Neural crest cell (in vitro differentiated cells): ENCODE measurements at regions not wholly inside any gene's neighbourhood (a gene's known extent, or its start where the extent isn't known, plus 50 kb on each side); places are given as distances from the start of the nearest gene placed in this dataset.

Experiments used
- DNase-seq: peaks from one replicate; pipeline ENCODE4 v3.0.0; 2021; ENCODE audit warnings: low read depth, mixed read lengths, low spot score
- H3K27ac Mint-ChIP-seq: one replicate; pipeline ENCODE4 v1.8.0; 2021; ENCODE audit warnings: mild to moderate bottlenecking, mixed read lengths; ENCODE audit not compliant: unreplicated experiment
- H3K27me3 Mint-ChIP-seq: 2 replicates; pipeline ENCODE4 v1.8.0; 2021; ENCODE audit warnings: low read depth, mild to moderate bottlenecking, mixed read lengths
- H3K36me3 Mint-ChIP-seq: 2 replicates; pipeline ENCODE4 v1.8.0; 2021; ENCODE audit warnings: low read depth, mild to moderate bottlenecking, mixed read lengths
- H3K4me1 Mint-ChIP-seq: 2 replicates; pipeline ENCODE4 v1.8.0; 2021; ENCODE audit warnings: mixed read lengths
- H3K4me3 Mint-ChIP-seq: one replicate; pipeline ENCODE4 v1.8.0; 2021; ENCODE audit warnings: mild to moderate bottlenecking, mixed read lengths
- H3K9me3 Mint-ChIP-seq: 2 replicates; pipeline ENCODE4 v1.8.0; 2021; ENCODE audit warnings: mixed read lengths
- TF ChIP-seq, protein P1 (sequence below): fragments of 200-600 bp; sonication (generic); conservative IDR thresholded peaks from 2 replicates; pipeline ENCODE4 v1.5.0; 2021; ENCODE audit warnings: antibody characterized with exemption, mild to moderate bottlenecking

DNA sequence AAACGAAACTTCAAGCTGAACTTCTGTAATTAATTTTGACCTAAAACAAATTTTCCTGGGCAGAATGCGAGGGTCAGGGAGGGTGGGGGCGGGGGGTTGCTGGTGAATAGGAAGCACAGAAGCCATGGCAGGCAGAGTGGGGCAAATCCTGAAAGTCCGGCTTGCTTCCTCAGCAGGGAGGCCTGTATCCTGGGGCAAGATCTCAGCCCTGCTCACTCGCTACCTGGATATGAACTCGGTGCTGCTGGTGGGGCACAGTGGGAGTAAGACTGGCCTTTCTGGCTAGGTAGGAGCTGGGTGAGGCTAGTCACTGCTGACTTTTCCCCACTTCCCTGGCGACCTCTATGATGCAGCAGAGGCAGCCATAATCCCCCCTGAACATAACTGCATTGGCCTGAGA lies 168.9 kb upstream of the CHORDC1 start:
- TF ChIP-seq, protein P1, sequence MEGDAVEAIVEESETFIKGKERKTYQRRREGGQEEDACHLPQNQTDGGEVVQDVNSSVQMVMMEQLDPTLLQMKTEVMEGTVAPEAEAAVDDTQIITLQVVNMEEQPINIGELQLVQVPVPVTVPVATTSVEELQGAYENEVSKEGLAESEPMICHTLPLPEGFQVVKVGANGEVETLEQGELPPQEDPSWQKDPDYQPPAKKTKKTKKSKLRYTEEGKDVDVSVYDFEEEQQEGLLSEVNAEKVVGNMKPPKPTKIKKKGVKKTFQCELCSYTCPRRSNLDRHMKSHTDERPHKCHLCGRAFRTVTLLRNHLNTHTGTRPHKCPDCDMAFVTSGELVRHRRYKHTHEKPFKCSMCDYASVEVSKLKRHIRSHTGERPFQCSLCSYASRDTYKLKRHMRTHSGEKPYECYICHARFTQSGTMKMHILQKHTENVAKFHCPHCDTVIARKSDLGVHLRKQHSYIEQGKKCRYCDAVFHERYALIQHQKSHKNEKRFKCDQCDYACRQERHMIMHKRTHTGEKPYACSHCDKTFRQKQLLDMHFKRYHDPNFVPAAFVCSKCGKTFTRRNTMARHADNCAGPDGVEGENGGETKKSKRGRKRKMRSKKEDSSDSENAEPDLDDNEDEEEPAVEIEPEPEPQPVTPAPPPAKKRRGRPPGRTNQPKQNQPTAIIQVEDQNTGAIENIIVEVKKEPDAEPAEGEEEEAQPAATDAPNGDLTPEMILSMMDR, result no peak
- no peak for DNase-seq
- Mint-ChIP-seq H3K27ac (no peak overlapping the region), H3K4me3 (no peak overlapping the region), H3K9me3 (peaks cover 3% of the 10 kb centered on the region), H3K36me3 (no peaks in the 10 kb centered on the region), H3K27me3 (no peaks in the 10 kb centered on the region), H3K4me1 (no peaks in the 10 kb centered on the region)

DNA sequence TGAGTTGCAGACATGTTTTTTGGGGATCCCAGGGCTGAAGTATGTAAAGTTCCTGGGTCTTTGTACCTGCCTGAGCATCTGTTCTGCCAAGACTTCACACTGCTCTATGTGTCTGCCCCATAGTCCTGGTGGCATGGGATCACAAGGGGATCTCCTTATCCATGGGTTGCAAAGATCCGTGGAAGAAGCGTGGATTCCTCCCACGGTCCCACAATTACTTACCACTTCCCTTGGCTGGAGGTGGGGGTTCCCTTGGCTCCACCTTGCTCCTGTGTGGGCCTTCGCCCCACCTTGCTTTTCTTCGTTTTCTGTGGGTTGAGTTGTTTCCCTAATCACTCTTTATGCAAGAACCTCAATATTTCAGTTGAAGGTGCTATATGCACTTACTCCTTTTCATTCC lies 157.4 kb upstream of the CHORDC1 start:
- TF ChIP-seq, protein P1, result no peak
- Mint-ChIP-seq H3K4me3 (no peak overlapping the region), H3K4me1 (no peaks in the 10 kb centered on the region), H3K27me3 (no peaks in the 10 kb centered on the region), H3K9me3 (no peaks in the 10 kb centered on the region), H3K27ac (no peak overlapping the region), H3K36me3 (no peaks in the 10 kb centered on the region)
- DNase-seq, result no peak

DNA sequence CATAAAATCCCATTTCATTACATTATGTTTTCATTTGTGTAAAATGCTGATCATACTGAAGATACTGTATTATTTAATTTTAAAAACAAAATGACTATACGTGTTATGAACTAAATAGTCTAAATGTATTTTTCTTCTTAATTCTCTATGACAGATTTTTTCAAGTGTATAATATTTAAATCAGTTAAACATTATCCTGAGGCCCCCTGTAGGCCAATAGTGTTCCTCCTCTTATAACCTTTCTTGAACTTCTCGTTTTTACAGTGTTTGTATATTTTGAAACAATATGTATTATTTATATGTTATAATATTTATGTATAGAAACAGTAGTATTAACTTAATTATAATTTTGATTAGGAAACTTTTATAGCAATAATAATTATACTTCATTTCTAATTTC lies 151.1 kb upstream of the CHORDC1 start:
- no peaks in the 10 kb centered on the region for H3K9me3 Mint-ChIP-seq

DNA sequence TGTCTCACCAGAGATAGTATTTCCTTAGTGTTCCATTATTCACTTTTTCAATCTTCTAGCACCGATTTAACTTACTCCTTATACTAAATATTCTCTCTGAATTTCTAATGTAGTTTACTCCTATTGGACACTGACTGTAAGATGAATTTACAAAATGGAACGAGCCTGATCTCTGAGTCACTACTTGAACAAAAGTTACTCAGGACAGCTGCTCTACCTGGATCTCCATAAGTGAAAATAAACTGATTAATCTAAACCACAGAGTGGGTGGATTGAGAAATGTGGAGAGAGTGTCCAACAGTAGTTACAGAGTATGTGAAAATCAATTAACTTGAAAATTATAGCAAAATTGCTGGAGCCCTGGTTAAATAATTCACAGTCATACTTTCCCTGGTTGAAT lies 141.7 kb upstream of the CHORDC1 start:
- Mint-ChIP-seq H3K36me3 (no peaks in the 10 kb centered on the region), H3K4me1 (no peaks in the 10 kb centered on the region), H3K4me3 (no peak overlapping the region), H3K9me3 (peaks cover 3% of the 10 kb centered on the region), H3K27me3 (no peaks in the 10 kb centered on the region), H3K27ac (no peak overlapping the region)
- no peak for DNase-seq
- TF ChIP-seq, protein P1, result no peak

More for the DNA sequence above, 151.1 kb upstream of the CHORDC1 start:
- Mint-ChIP-seq H3K4me3 (no peak overlapping the region), H3K36me3 (no peaks in the 10 kb centered on the region), H3K27ac (no peak overlapping the region), H3K4me1 (no peaks in the 10 kb centered on the region), H3K27me3 (no peaks in the 10 kb centered on the region)
- TF ChIP-seq, protein P1, result peak; percentile 27
- no peak for DNase-seq

DNA sequence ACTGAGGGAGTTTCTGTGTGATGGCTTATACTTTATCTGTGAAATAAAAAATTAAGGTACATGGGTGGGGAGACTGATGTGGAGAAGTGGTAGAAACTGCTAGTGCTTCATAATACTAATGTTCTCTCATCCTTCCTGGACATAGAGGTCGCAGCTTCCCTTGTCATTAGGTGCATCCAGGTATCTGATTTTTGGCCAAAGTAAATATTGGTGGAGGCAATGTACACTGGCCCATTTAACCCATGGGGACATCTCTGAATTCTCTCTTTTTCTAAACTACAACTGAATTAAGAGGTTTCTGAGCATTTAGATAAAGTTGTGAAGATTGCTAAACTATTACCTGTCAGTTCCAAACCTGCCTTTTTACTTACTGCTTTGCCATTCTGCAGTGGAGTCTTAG lies 140.9 kb upstream of the CHORDC1 start:
- no peaks in the 10 kb centered on the region for H3K4me1 Mint-ChIP-seq
- DNase-seq, result no peak
- H3K9me3 Mint-ChIP-seq, result peaks cover 3% of the 10 kb centered on the region

More for the DNA sequence above, 140.9 kb upstream of the CHORDC1 start:
- Mint-ChIP-seq H3K27ac (no peak overlapping the region), H3K36me3 (no peaks in the 10 kb centered on the region), H3K4me3 (no peak overlapping the region), H3K27me3 (no peaks in the 10 kb centered on the region)
- TF ChIP-seq, protein P1, result no peak
